HEK293T (cell line): ENCODE measurements at regions not wholly inside any gene's neighbourhood (a gene's known extent, or its start where the extent isn't known, plus 50 kb on each side); places are given as distances from the start of the nearest gene placed in this dataset.

Experiments
- BHLHE40 ChIP-seq: fragments of 450-650 bp; IDR thresholded peaks from 2 replicates; pipeline ENCODE4 v1.6.1; 2016; ENCODE audit warnings: mild to moderate bottlenecking, moderate library complexity, borderline replicate concordance
- ELF4 ChIP-seq: fragments of 450-650 bp; IDR thresholded peaks from 2 replicates; pipeline ENCODE4 v1.6.1; 2017; ENCODE audit warnings: antibody characterized with exemption
- FOXA1 ChIP-seq: fragments of 450-650 bp; IDR thresholded peaks from 2 replicates; pipeline ENCODE4 v1.6.1; 2016; ENCODE audit warnings: mild to moderate bottlenecking
- FOXK2 ChIP-seq: fragments of 450-650 bp; IDR thresholded peaks from 2 replicates; pipeline ENCODE4 v1.6.1; 2016; ENCODE audit warnings: mild to moderate bottlenecking
- FOXM1 ChIP-seq: fragments of 450-650 bp; IDR thresholded peaks from 2 replicates; pipeline ENCODE4 v1.6.1; 2017; ENCODE audit warnings: mild to moderate bottlenecking, borderline replicate concordance
- HDGF ChIP-seq: fragments of 450-650 bp; IDR thresholded peaks from 2 replicates; pipeline ENCODE4 v1.6.1; 2017; ENCODE audit warnings: antibody characterized with exemption, borderline replicate concordance
- PKNOX1 ChIP-seq: fragments of 450-650 bp; IDR thresholded peaks from 2 replicates; pipeline ENCODE4 v1.6.1; 2016
- SP1 ChIP-seq: fragments of 450-650 bp; IDR thresholded peaks from 2 replicates; pipeline ENCODE4 v1.6.1; 2017
- TARDBP ChIP-seq: fragments of 450-650 bp; IDR thresholded peaks from 2 replicates; pipeline ENCODE4 v1.6.1; 2016
- ZNF384 ChIP-seq: fragments of 450-650 bp; IDR thresholded peaks from 2 replicates; pipeline ENCODE4 v1.6.1; 2016

GRCh38 chr18:53795610-53796009 is 428.9 kb downstream of the MBD2 start:
- TF ChIP-seq FOXK2: no peak
- TF ChIP-seq ZNF384: no peak
- TF ChIP-seq SP1: no peak
- TF ChIP-seq PKNOX1: no peak
- TF ChIP-seq FOXA1: no peak
- no peak for TF ChIP-seq TARDBP
- no peak for TF ChIP-seq BHLHE40
- TF ChIP-seq FOXM1: no peak
- no peak for TF ChIP-seq HDGF
- no peak for TF ChIP-seq ELF4
